Type B pancreatic cell (in vitro differentiated cells): ENCODE measurements at regions not wholly inside any gene's neighbourhood (a gene's known extent, or its start where the extent isn't known, plus 50 kb on each side); places are given as distances from the start of the nearest gene placed in this dataset.

Experiments
- DNase-seq: peaks from one replicate; pipeline ENCODE4 v3.0.0; 2021; ENCODE audit warnings: mixed read lengths; ENCODE audit not compliant: unreplicated experiment; ENCODE audit errors: extremely low spot score
- H3K27ac Mint-ChIP-seq: 2 replicates; pipeline ENCODE4 v1.8.0; 2021; ENCODE audit warnings: mild to moderate bottlenecking, mixed read lengths
- H3K27me3 Mint-ChIP-seq: 2 replicates; pipeline ENCODE4 v1.8.0; 2021; ENCODE audit warnings: mixed read lengths
- H3K36me3 Mint-ChIP-seq: 2 replicates; pipeline ENCODE4 v1.8.0; 2021; ENCODE audit warnings: mixed read lengths
- H3K4me1 Mint-ChIP-seq: one replicate; pipeline ENCODE4 v1.8.0; 2021; ENCODE audit warnings: mixed read lengths; ENCODE audit not compliant: unreplicated experiment
- H3K4me3 Mint-ChIP-seq: 2 replicates; pipeline ENCODE4 v1.8.0; 2021; ENCODE audit warnings: mild to moderate bottlenecking, mixed read lengths
- H3K9me3 Mint-ChIP-seq: 2 replicates; pipeline ENCODE4 v1.8.0; 2021; ENCODE audit warnings: mixed read lengths
- CTCF ChIP-seq: fragments of 200-600 bp; sonication (generic); conservative IDR thresholded peaks from 2 replicates; pipeline ENCODE4 v1.5.0; 2021; ENCODE audit warnings: antibody characterized with exemption, mild to moderate bottlenecking

GRCh38 chr7:156176039-156176438 is 363.8 kb upstream of the SHH start:
- Mint-ChIP-seq H3K4me3 (no peak overlapping the region), H3K9me3 (no peaks in the 10 kb centered on the region), H3K36me3 (no peaks in the 10 kb centered on the region), H3K27me3 (peaks cover 3% of the 10 kb centered on the region), H3K4me1 (no peaks in the 10 kb centered on the region), H3K27ac (no peak overlapping the region)
- no peak for TF ChIP-seq CTCF
- peak; percentile 44 for DNase-seq

DNA sequence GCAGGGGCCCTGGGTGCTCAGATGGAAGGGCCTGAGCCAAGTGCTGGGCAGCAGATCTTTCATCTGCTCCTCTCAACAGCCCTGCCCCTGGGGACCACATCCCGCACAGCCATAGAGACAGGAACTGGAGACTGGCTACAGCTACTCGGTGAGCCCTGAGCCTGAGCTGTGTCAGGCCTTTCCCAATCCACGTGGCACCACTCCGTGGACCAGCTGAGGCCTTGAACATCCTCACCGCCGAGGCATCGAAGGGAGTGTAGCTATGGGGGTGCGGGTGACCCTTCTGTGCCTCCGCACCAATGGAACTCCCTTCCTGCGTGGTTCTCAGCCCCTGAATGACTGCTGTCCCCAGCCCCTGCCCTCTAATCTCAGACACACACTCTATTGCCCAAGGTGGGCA is 362.7 kb upstream of the SHH start:
- Mint-ChIP-seq H3K9me3 (no peaks in the 10 kb centered on the region), H3K27me3 (peaks cover 2% of the 10 kb centered on the region), H3K4me1 (no peaks in the 10 kb centered on the region), H3K27ac (no peak overlapping the region), H3K4me3 (no peak overlapping the region), H3K36me3 (no peaks in the 10 kb centered on the region)
- peak; percentile 45 for DNase-seq
- TF ChIP-seq CTCF: no peak

DNA sequence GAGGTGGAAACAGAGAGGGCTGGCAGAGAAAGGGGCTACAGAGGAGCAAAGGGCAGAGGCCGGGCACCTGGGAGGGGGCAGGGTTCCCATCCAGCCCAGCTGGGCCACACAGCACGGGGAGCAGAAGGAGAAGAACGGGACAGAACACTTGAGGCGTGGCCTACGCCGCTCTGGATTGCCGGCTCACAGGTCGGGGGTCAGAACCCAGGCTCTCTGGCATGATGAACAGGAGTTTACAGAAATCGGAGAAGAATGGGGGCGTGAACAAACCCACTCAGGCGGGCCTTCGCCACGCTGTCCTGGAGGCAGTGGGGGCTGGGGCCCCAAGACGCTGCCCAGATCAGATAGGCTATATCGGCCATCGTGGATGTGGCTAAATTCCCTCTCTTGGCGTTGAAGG is 362.2 kb upstream of the SHH start:
- no peak for TF ChIP-seq CTCF
- H3K4me3 Mint-ChIP-seq: no peak overlapping the region
- H3K27me3 Mint-ChIP-seq: no peaks in the 10 kb centered on the region
- H3K36me3 Mint-ChIP-seq: no peaks in the 10 kb centered on the region
- H3K9me3 Mint-ChIP-seq: no peaks in the 10 kb centered on the region
- H3K4me1 Mint-ChIP-seq: no peaks in the 10 kb centered on the region
- H3K27ac Mint-ChIP-seq: no peak overlapping the region
- DNase-seq: peak; percentile 54

GRCh38 chr7:156173748-156174353 is 361.6 kb upstream of the SHH start:
- DNase-seq: peak; percentile 56
- no peak overlapping the region for H3K27ac Mint-ChIP-seq
- no peaks in the 10 kb centered on the region for H3K36me3 Mint-ChIP-seq
- H3K4me1 Mint-ChIP-seq: no peaks in the 10 kb centered on the region
- H3K27me3 Mint-ChIP-seq: no peaks in the 10 kb centered on the region
- H3K9me3 Mint-ChIP-seq: no peaks in the 10 kb centered on the region
- no peak overlapping the region for H3K4me3 Mint-ChIP-seq
- TF ChIP-seq CTCF: no peak

DNA sequence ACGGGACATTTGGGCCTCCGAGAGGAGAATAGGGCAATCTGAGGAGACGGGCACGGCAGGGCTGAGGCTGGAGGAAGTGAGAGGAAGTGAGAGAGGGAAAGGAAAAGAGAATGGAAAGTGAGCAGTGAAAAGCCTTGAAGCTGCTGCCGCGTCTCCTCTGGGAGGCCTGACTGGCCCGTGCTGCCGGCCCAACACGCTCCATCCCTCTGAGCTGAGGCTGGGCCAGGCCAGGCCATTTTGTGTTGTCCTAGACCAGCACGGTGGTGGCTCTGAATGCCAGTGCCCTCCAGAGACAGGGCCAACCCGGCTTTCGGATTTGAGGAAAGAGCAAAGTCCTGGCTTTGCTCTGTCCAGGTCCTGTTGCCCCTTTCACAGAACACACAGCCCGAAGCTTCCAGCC is 361.1 kb upstream of the SHH start:
- no peak for TF ChIP-seq CTCF
- Mint-ChIP-seq H3K4me3 (no peak overlapping the region), H3K36me3 (no peaks in the 10 kb centered on the region), H3K27me3 (no peaks in the 10 kb centered on the region), H3K9me3 (no peaks in the 10 kb centered on the region), H3K4me1 (no peaks in the 10 kb centered on the region), H3K27ac (no peak overlapping the region)
- DNase-seq: peak; percentile 47

DNA sequence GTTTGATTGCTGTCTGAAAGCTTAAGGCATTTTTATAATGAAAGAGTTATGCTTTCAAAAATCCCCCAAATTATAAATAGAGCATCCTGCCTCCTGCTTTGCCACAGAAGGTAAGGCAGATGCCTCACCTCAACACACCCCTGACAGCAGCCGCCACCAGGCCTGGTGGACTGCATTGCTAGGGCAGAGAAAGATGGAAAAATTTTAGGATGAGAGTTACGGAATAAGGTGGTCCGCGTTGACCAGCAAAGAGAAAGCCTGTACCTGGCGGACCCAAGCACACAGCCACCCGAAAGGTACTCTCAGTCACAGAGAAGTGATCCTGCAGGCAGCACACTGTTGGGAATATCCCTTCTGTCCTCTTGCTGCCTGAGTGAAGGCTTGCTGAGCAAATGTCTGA is 360.4 kb upstream of the SHH start:
- H3K36me3 Mint-ChIP-seq: no peaks in the 10 kb centered on the region
- no peaks in the 10 kb centered on the region for H3K27me3 Mint-ChIP-seq
- no peaks in the 10 kb centered on the region for H3K4me1 Mint-ChIP-seq
- DNase-seq: no peak
- H3K9me3 Mint-ChIP-seq: no peaks in the 10 kb centered on the region
- no peak overlapping the region for H3K27ac Mint-ChIP-seq
- TF ChIP-seq CTCF: no peak
- no peak overlapping the region for H3K4me3 Mint-ChIP-seq
